A549 (cell line): ENCODE measurements at regions not wholly inside any gene's neighbourhood (a gene's known extent, or its start where the extent isn't known, plus 50 kb on each side); places are given as distances from the start of the nearest gene placed in this dataset.

Experiments
- ATAC-seq, 2 experiments: fragments of 200-7000 bp in 1 of 2; fragments of >200 bp in 1 of 2; cut with Nextera tagmentation in 1 of 2; cut with Tn5 transposase in 1 of 2; 3 replicates each; pipeline versions ENCODE4 v1.8.0 to v1.9.1; 2018 to 2020; ENCODE audit warnings: mild to moderate bottlenecking in 1 of 2, moderate library complexity in 1 of 2
- CTCF ChIA-PET: fragments of 300-600 bp; sonication (Branson Sonifier 250); formaldehyde crosslinking; extraction: SDS; loops from one replicate; lab custom pipeline; 2021; ENCODE audit warnings: antibody characterized with exemption, inconsistent platforms; lab: Yijun Ruan, JAX
- POLR2A ChIA-PET: fragments of 350-600 bp; formaldehyde crosslinking; extraction: SDS; loops from one replicate; lab custom pipeline; 2021; ENCODE audit warnings: antibody characterized with exemption, inconsistent platforms; lab: Yijun Ruan, JAX
- DNase-seq, 2 experiments: peaks; one replicate each; pipeline versions ENCODE4 v3.0.0 to v3.0.0-alpha.2; 2011 to 2016; ENCODE audit warnings: low read depth in 1 of 2, low spot score in 1 of 2
- FAIRE-seq: peaks from 2 replicates; lab custom pipeline; 2011; peaks lifted over from hg19 to GRCh38; lab: Jason Lieb, UNC
- H3K27ac ChIP-seq, 2 experiments: fragments of >200 bp; sonication (Bioruptor Twin); formaldehyde crosslinking; 3 replicates each; pipeline ENCODE4 v1.5.1; 2016 to 2017
- H3K4me1 ChIP-seq: fragments of >200 bp; sonication (Bioruptor Twin); formaldehyde crosslinking; 3 replicates; pipeline ENCODE4 v1.6.1; 2016
- H3K4me2 ChIP-seq: fragments of >200 bp; sonication (Bioruptor Twin); formaldehyde crosslinking; 3 replicates; pipeline ENCODE4 v1.6.1; 2016
- H3K4me3 ChIP-seq: fragments of >200 bp; sonication (Bioruptor Twin); formaldehyde crosslinking; 3 replicates; pipeline ENCODE4 v1.5.1; 2016
- H3K9me3 ChIP-seq: fragments of >200 bp; sonication (Bioruptor Twin); formaldehyde crosslinking; 3 replicates; pipeline ENCODE4 v1.6.1; 2016
- ATOH8 ChIP-seq: fragments of 250-450 bp; sonication (Bioruptor Pico); IDR thresholded peaks from 2 replicates; pipeline ENCODE4 v1.5.0; 2020; ENCODE audit warnings: low read depth, mild to moderate bottlenecking, moderate library complexity
- BCL3 ChIP-seq: fragments of >200 bp; sonication (Bioruptor Twin); formaldehyde crosslinking; IDR thresholded peaks from 3 replicates; pipeline ENCODE4 v1.6.1; 2016
- CBX2 ChIP-seq: fragments of 200-600 bp; sonication (generic); IDR thresholded peaks from 2 replicates; pipeline ENCODE4 v1.6.1; 2016; ENCODE audit warnings: low read depth, mild to moderate bottlenecking, borderline replicate concordance
- CEBPB ChIP-seq, 2 experiments: fragments of >200 bp in 1 of 2; sonication (Bioruptor Twin) in 1 of 2; formaldehyde crosslinking in 1 of 2; IDR thresholded peaks; 2 replicates each; pipeline ENCODE4 v1.6.1; 2012 to 2016
- CHD4 ChIP-seq: fragments of 200-600 bp; sonication (generic); IDR thresholded peaks from 2 replicates; pipeline ENCODE4 v1.6.1; 2016; ENCODE audit warnings: antibody characterized with exemption, mild to moderate bottlenecking, borderline replicate concordance
- EHF ChIP-seq: fragments of 250-450 bp; sonication (Bioruptor Pico); IDR thresholded peaks from 2 replicates; pipeline ENCODE4 v1.5.0; 2020; ENCODE audit warnings: mild to moderate bottlenecking
- ELK1 ChIP-seq: fragments of 150-350 bp; IDR thresholded peaks from 2 replicates; pipeline ENCODE4 v1.6.1; 2014; ENCODE audit warnings: low read depth, mild to moderate bottlenecking, low read length
- FOSB ChIP-seq: fragments of 250-450 bp; sonication (Bioruptor Pico); IDR thresholded peaks from 2 replicates; pipeline ENCODE4 v1.5.0; 2020; ENCODE audit warnings: mild to moderate bottlenecking, moderate library complexity
- GATA3 ChIP-seq: IDR thresholded peaks from 2 replicates; pipeline ENCODE4 v1.6.1; 2012; ENCODE audit warnings: borderline replicate concordance
- HES2 ChIP-seq: fragments of >200 bp; sonication (Bioruptor Twin); formaldehyde crosslinking; IDR thresholded peaks from 2 replicates; pipeline ENCODE4 v1.6.1; 2016
- KDM5A ChIP-seq: fragments of 200-600 bp; sonication (generic); IDR thresholded peaks from 2 replicates; pipeline ENCODE4 v1.6.1; 2016; ENCODE audit warnings: antibody characterized with exemption, mild to moderate bottlenecking
- MAX ChIP-seq: IDR thresholded peaks from 2 replicates; pipeline ENCODE4 v1.6.1; 2012
- MYC ChIP-seq: IDR thresholded peaks from 2 replicates; pipeline ENCODE4 v1.6.1; 2012; ENCODE audit warnings: mild to moderate bottlenecking, inconsistent platforms, low read length, improper control_type of control experiment, borderline replicate concordance
- NFE2L2 ChIP-seq: fragments of 150-350 bp; conservative IDR thresholded peaks from 2 replicates; pipeline ENCODE4 v1.6.1; 2014; ENCODE audit warnings: low read length
- PBX3 ChIP-seq: IDR thresholded peaks from 2 replicates; pipeline ENCODE4 v1.6.1; 2012
- POLR2A ChIP-seq: IDR thresholded peaks from 2 replicates; pipeline ENCODE4 v1.6.1; 2012; ENCODE audit warnings: mild to moderate bottlenecking, low read length
- RARB ChIP-seq: fragments of 250-450 bp; sonication (Bioruptor Pico); IDR thresholded peaks from 2 replicates; pipeline ENCODE4 v1.8.0; 2021; ENCODE audit warnings: mild to moderate bottlenecking, moderate library complexity
- REST ChIP-seq: fragments of 200-600 bp; sonication (generic); IDR thresholded peaks from 2 replicates; pipeline ENCODE4 v1.6.1; 2016; ENCODE audit warnings: antibody characterized with exemption, mild to moderate bottlenecking, moderate library complexity
- RFX5 ChIP-seq: fragments of 450-650 bp; IDR thresholded peaks from 2 replicates; pipeline ENCODE4 v1.7.1; 2014; ENCODE audit warnings: antibody characterized with exemption, mild to moderate bottlenecking, moderate library complexity
- SMC3 ChIP-seq: fragments of >200 bp; sonication (Bioruptor Twin); formaldehyde crosslinking; IDR thresholded peaks from 3 replicates; pipeline ENCODE4 v1.6.1; 2018; ENCODE audit warnings: inconsistent platforms
- TFCP2L1 ChIP-seq: fragments of 250-450 bp; sonication (Bioruptor Pico); IDR thresholded peaks from 2 replicates; pipeline ENCODE4 v1.5.0; 2021; ENCODE audit warnings: mild to moderate bottlenecking
- TP53 ChIP-seq: fragments of 250-450 bp; sonication (Bioruptor Pico); IDR thresholded peaks from 2 replicates; pipeline ENCODE4 v1.5.0; 2021; ENCODE audit warnings: mild to moderate bottlenecking, moderate library complexity
- ZFP36 ChIP-seq: fragments of 450-650 bp; IDR thresholded peaks from 2 replicates; pipeline ENCODE4 v1.6.1; 2014; ENCODE audit warnings: borderline replicate concordance; ENCODE audit not compliant: partially characterized antibody
- WGBS: methylation state at CpG from one replicate; pipeline ENCODE4 v1.1.6; 2017; ENCODE audit errors: missing lambda C conversion rate; 5-methylcytosine and 5-hydroxymethylcytosine counted together

GRCh38 chr2:215692387-215693079 lies 256.7 kb upstream of the FN1 start:
- ChIA-PET POLR2A (no interaction called here), CTCF (interaction anchor here (0.8 kb wide), 1 partner anchor 99 kb away, joined by 3 read pairs; no protein-coding TSS in a partner anchor)
- ATAC-seq = peak in 1 of 2 experiments; percentile 47; a peak in 3 of 6 replicates
- no peak for TF ChIP-seq TP53 (CRISPR knock-in tag)
- no peak for TF ChIP-seq ZFP36
- TF ChIP-seq ELK1 = no peak
- no peak for TF ChIP-seq GATA3
- no peak for TF ChIP-seq TFCP2L1 (CRISPR knock-in tag)
- no peak for TF ChIP-seq BCL3
- Histone ChIP-seq H3K4me2 (peak overlapping the region; percentile 45; the same call in 1 of the 3 replicates), H3K9me3 (peaks cover 2% of the 10 kb centered on the region; the same call in 1 of the 3 replicates), H3K27ac (peak overlapping the region; percentile 56 to 82; a peak in 5 of 6 replicates), H3K4me1 (peaks cover 23% of the 10 kb centered on the region), H3K4me3 (no peak overlapping the region)
- no peak for FAIRE-seq
- DNase-seq = no peak
- 88% methylated on average over 1 of the region's 1 CpG for WGBS

- ChIA-PET CTCF (no interaction called here), POLR2A (no interaction called here)
- no peak overlapping the region for H3K27ac ChIP-seq
- no peak for ATAC-seq
- H3K4me2 ChIP-seq = no peak overlapping the region
- FAIRE-seq = no peak
- DNase-seq = no peak
- H3K9me3 ChIP-seq = no peaks in the 10 kb centered on the region
- TF ChIP-seq HES2 = no peak
- TF ChIP-seq MYC = no peak
- no peak for TF ChIP-seq PBX3
- TF ChIP-seq FOSB = no peak
- TF ChIP-seq NFE2L2 = no peak
- TF ChIP-seq ATOH8 (CRISPR knock-in tag) = no peak
- TF ChIP-seq TP53 (CRISPR knock-in tag) = no peak
- TF ChIP-seq CHD4 = no peak
- no peak for TF ChIP-seq MAX
- no peak for TF ChIP-seq RFX5
- no peak for TF ChIP-seq EHF (CRISPR knock-in tag)
- TF ChIP-seq KDM5A = no peak
- TF ChIP-seq REST = no peak
- no peak for TF ChIP-seq CEBPB (IDR thresholded peaks at IDR 0.05)
- TF ChIP-seq POLR2A = no peak
- TF ChIP-seq ZFP36 = no peak
- TF ChIP-seq SMC3 = no peak
- TF ChIP-seq RARB (CRISPR knock-in tag) = no peak
- no peak for TF ChIP-seq CBX2
- H3K4me1 ChIP-seq = peaks cover 23% of the 10 kb centered on the region
- no peak overlapping the region for H3K4me3 ChIP-seq
These were observed 255.5 kb upstream of the FN1 start for GRCh38 chr2:215691346-215691745.
